ENCODE measurements at regions not wholly inside any gene's neighbourhood (a gene's known extent, or its start where the extent isn't known, plus 50 kb on each side); places are given as distances from the start of the nearest gene placed in this dataset.

- TF ChIP-seq POLR2A (IDR thresholded peaks at IDR 0.05) (no peak), CTCF (IDR thresholded peaks at IDR 0.05) (no peak)
- H3K36me3 ChIP-seq: no peaks in the 10 kb centered on the region
- H3K27ac ChIP-seq: no peak overlapping the region
- H3K4me3 ChIP-seq: no peak overlapping the region
- H3K27me3 ChIP-seq: no peaks in the 10 kb centered on the region
- no peaks in the 10 kb centered on the region for H3K4me1 ChIP-seq
- intact Hi-C loops (cut with DNase I; ENCODE audit: low total_unique reads): no loop called here
- no peak for DNase-seq
- no peaks in the 10 kb centered on the region for H3K9me3 ChIP-seq
Measured at GRCh38 chr7:17500736-17501135, 202.3 kb downstream of the AHR start.

GRCh38 chr7:17501441-17502212, 203.2 kb downstream of the AHR start:
- Histone ChIP-seq H3K4me3 (no peak overlapping the region), H3K27me3 (no peaks in the 10 kb centered on the region), H3K36me3 (no peaks in the 10 kb centered on the region), H3K27ac (no peak overlapping the region), H3K9me3 (no peaks in the 10 kb centered on the region), H3K4me1 (no peaks in the 10 kb centered on the region)
- DNase-seq: no peak
- intact Hi-C loops (cut with DNase I; ENCODE audit: low total_unique reads): no loop called here
- TF ChIP-seq CTCF (IDR thresholded peaks at IDR 0.05): no peak
- TF ChIP-seq POLR2A (IDR thresholded peaks at IDR 0.05): no peak

- Histone ChIP-seq H3K9me3 (no peaks in the 10 kb centered on the region), H3K4me1 (no peaks in the 10 kb centered on the region), H3K27ac (no peak overlapping the region), H3K4me3 (no peak overlapping the region), H3K27me3 (no peaks in the 10 kb centered on the region), H3K36me3 (no peaks in the 10 kb centered on the region)
- intact Hi-C loops (cut with DNase I; ENCODE audit: low total_unique reads): no loop called here
- DNase-seq: no peak
- TF ChIP-seq CTCF (IDR thresholded peaks at IDR 0.05) (no peak), POLR2A (IDR thresholded peaks at IDR 0.05) (no peak)
Measured at GRCh38 chr7:17502213-17503060, 204.0 kb downstream of the AHR start.

- intact Hi-C loops (cut with DNase I; ENCODE audit: low total_unique reads): no loop called here
- TF ChIP-seq POLR2A (IDR thresholded peaks at IDR 0.05) (no peak), CTCF (IDR thresholded peaks at IDR 0.05) (no peak)
- H3K9me3 ChIP-seq: no peaks in the 10 kb centered on the region
- H3K27me3 ChIP-seq: no peaks in the 10 kb centered on the region
- no peaks in the 10 kb centered on the region for H3K36me3 ChIP-seq
- H3K4me3 ChIP-seq: no peak overlapping the region
- no peak overlapping the region for H3K27ac ChIP-seq
- H3K4me1 ChIP-seq: no peaks in the 10 kb centered on the region
- DNase-seq: no peak
Measured at GRCh38 chr7:17506095-17506494, 207.6 kb downstream of the AHR start.

GRCh38 chr7:17506596-17506995, 208.1 kb downstream of the AHR start:
- intact Hi-C loops (cut with DNase I; ENCODE audit: low total_unique reads): no loop called here
- TF ChIP-seq CTCF (IDR thresholded peaks at IDR 0.05) (no peak), POLR2A (IDR thresholded peaks at IDR 0.05) (no peak)
- no peak overlapping the region for H3K27ac ChIP-seq

More at GRCh38 chr7:17506596-17506995, 208.1 kb downstream of the AHR start:
- no peak overlapping the region for H3K4me3 ChIP-seq
- H3K36me3 ChIP-seq: no peaks in the 10 kb centered on the region
- H3K27me3 ChIP-seq: no peaks in the 10 kb centered on the region
- DNase-seq: no peak
- H3K9me3 ChIP-seq: no peaks in the 10 kb centered on the region
- no peaks in the 10 kb centered on the region for H3K4me1 ChIP-seq
